ENCODE measurements at regions not wholly inside any gene's neighbourhood (a gene's known extent, or its start where the extent isn't known, plus 50 kb on each side); places are given as distances from the start of the nearest gene placed in this dataset.

GRCh38 chr4:162323919-162324318, 160.1 kb upstream of the FSTL5 start:
- no peak overlapping the region for H3K4me2 ChIP-seq (ENCODE audit: insufficient read depth in 1 of 2, low read depth in 2 of 2, low read length in 2 of 2)
- H4K5ac ChIP-seq (ENCODE audit: insufficient read length, low read depth, low read length) = no peak overlapping the region
- H2AFZ ChIP-seq (ENCODE audit: low read length) = no peak overlapping the region
- DNase-seq (ENCODE audit: low read depth in 1 of 2, low spot score in 2 of 2) = no peak
- ChIA-PET POLR2A (ENCODE audit: partially characterized antibody) (no interaction called here), CTCF (ENCODE audit: partially characterized antibody) (interaction anchor here (0.8 kb wide), 1 partner anchor 11 kb away, joined by 3 read pairs; no protein-coding TSS in a partner anchor)
- no peak overlapping the region for H4K91ac ChIP-seq (replicated peaks; ENCODE audit: insufficient read length, low read length)
- no peak overlapping the region for H3K23ac ChIP-seq (ENCODE audit: insufficient read length)
- no peak overlapping the region for H3K14ac ChIP-seq (ENCODE audit: insufficient read length)
- H2BK20ac ChIP-seq (ENCODE audit: low read length) = no peak overlapping the region
- H2BK5ac ChIP-seq (ENCODE audit: low read depth, low read length) = no peak overlapping the region
- no peaks in the 10 kb centered on the region for H3K4me1 ChIP-seq (replicated peaks in 1 of 4; ENCODE audit: control insufficient read depth in 3 of 4, insufficient read depth in 4 of 4, low read length in 3 of 4)
- H3K4me3 ChIP-seq (ENCODE audit: extremely low read depth in 1 of 4, insufficient read depth in 2 of 4, low read depth in 3 of 4, low read length in 4 of 4) = no peak overlapping the region
- no peaks in the 10 kb centered on the region for H3K36me3 ChIP-seq (ENCODE audit: control insufficient read depth in 2 of 4, insufficient read depth in 4 of 4, low read length in 3 of 4)
- no peak overlapping the region for H2BK120ac ChIP-seq (replicated peaks; ENCODE audit: low read depth, low read length)
- no peak overlapping the region for H3K18ac ChIP-seq (ENCODE audit: extremely low read depth, low read length)
- no peak overlapping the region for H3K4ac ChIP-seq (replicated peaks; ENCODE audit: insufficient read length, low read depth, low read length)
- no peak overlapping the region for H4K8ac ChIP-seq (ENCODE audit: extremely low read depth, insufficient read depth, low read length)
- FAIRE-seq = no peak
- 93% methylated on average over 3 of the region's 3 CpGs; no CpG with 5 or more reads in 1 of the 2 experiments for WGBS, 2 experiments (ENCODE audit: extremely low coverage in 1 of 2, insufficient coverage in 1 of 2, insufficient read length in 1 of 2, insufficient replicate concordance in 2 of 2, low coverage in 1 of 2, low lambda C conversion rate in 2 of 2, missing lambda C conversion rate in 1 of 2)
- no peaks in the 10 kb centered on the region for H3K9me3 ChIP-seq (ENCODE audit: insufficient read depth in 2 of 2, low read depth in 1 of 2, low read length in 1 of 2)
- no peak overlapping the region for H2BK12ac ChIP-seq (ENCODE audit: low read depth, low read length)
- no peaks in the 10 kb centered on the region for H3K79me1 ChIP-seq (ENCODE audit: low read depth, low read length)
- H3K27ac ChIP-seq (ENCODE audit: low read depth, low read length) = no peak overlapping the region
- no peak overlapping the region for H3K56ac ChIP-seq (replicated peaks; ENCODE audit: insufficient read length, low read depth, low read length)
- no peak overlapping the region for H2AK5ac ChIP-seq (ENCODE audit: low read depth, low read length)
- no peaks in the 10 kb centered on the region for H3K23me2 ChIP-seq (ENCODE audit: low read depth, low read length)
- no peaks in the 10 kb centered on the region for H4K20me1 ChIP-seq (replicated peaks in 1 of 2; ENCODE audit: control insufficient read depth in 1 of 2, insufficient read depth in 2 of 2, low read length in 2 of 2)
- H3K9ac ChIP-seq (replicated peaks in 1 of 4; ENCODE audit: extremely low read depth in 1 of 4, low read depth in 3 of 4, low read length in 3 of 4) = no peak overlapping the region
- H3K79me2 ChIP-seq (ENCODE audit: control insufficient read depth in 1 of 2, insufficient read depth in 2 of 2, low read length in 2 of 2) = no peaks in the 10 kb centered on the region
- H2BK15ac ChIP-seq (ENCODE audit: low read length) = no peak overlapping the region
- no peaks in the 10 kb centered on the region for H3K27me3 ChIP-seq (replicated peaks in 1 of 4; ENCODE audit: control insufficient read depth in 3 of 4, extremely low read depth in 1 of 4, insufficient read depth in 3 of 4, low read length in 3 of 4)
- no peak for TF ChIP-seq RAD21 (IDR thresholded peaks at IDR 0.05 in 1 of 2, conservative IDR thresholded peaks at IDR 0.05 in 1 of 2; ENCODE audit: low read depth in 2 of 2, low read length in 2 of 2)
- TF ChIP-seq RNF2 (IDR thresholded peaks at IDR 0.05; ENCODE audit: borderline replicate concordance, low read depth, low read length, missing control alignments, poor library complexity, severe bottlenecking) = no peak
- TF ChIP-seq ATF3 (IDR thresholded peaks at IDR 0.05; ENCODE audit: insufficient read depth, low read depth, low read length) = no peak
- no peak for TF ChIP-seq CHD1 (IDR thresholded peaks at IDR 0.05; ENCODE audit: low read depth, low read length)
- no peak for TF ChIP-seq ATF2 (IDR thresholded peaks at IDR 0.05; ENCODE audit: low read length)
- TF ChIP-seq EZH2 (IDR thresholded peaks at IDR 0.05; ENCODE audit: low read depth, low read length, severe bottlenecking) = no peak

All from H1 (cell line).